HG03025 (cell line): ENCODE measurements at regions not wholly inside any gene's neighbourhood (a gene's known extent, or its start where the extent isn't known, plus 50 kb on each side); places are given as distances from the start of the nearest gene placed in this dataset.
A peak's percentile ranks its signal among the peaks of the same experiment; 100 is the strongest.

ENCODE experiments used
- ATAC-seq: cut with Tn5 transposase; IDR thresholded peaks from one replicate; pipeline ENCODE4 v1.9.1; 2021; ENCODE audit warnings: mild to moderate bottlenecking, moderate library complexity; ENCODE audit not compliant: unreplicated experiment, low FRiP score

GRCh38 chr4:146998157-146998556 lies 52.5 kb upstream of the TTC29 start:
- no peak for ATAC-seq

- ATAC-seq: no peak
Measured at GRCh38 chr4:147003956-147004809, 58.5 kb upstream of the TTC29 start.

GRCh38 chr4:147006229-147006628 lies 60.6 kb upstream of the TTC29 start:
- no peak for ATAC-seq

- no peak for ATAC-seq
Measured at GRCh38 chr4:147009875-147010274, 64.2 kb upstream of the TTC29 start.

- no peak for ATAC-seq
Measured at GRCh38 chr4:147011411-147011810, 65.7 kb upstream of the TTC29 start.

GRCh38 chr4:147012059-147012707 lies 66.5 kb upstream of the TTC29 start:
- no peak for ATAC-seq

GRCh38 chr4:147014946-147015345 lies 69.3 kb upstream of the TTC29 start:
- no peak for ATAC-seq

GRCh38 chr4:147015491-147015890 lies 69.8 kb upstream of the TTC29 start:
- ATAC-seq: no peak

GRCh38 chr4:147017081-147017480 lies 71.4 kb upstream of the TTC29 start:
- ATAC-seq: no peak

- ATAC-seq: peak; percentile 84
Measured at GRCh38 chr4:147019091-147019490, 73.4 kb upstream of the TTC29 start.

- no peak for ATAC-seq
Measured at GRCh38 chr4:147020456-147020855, 74.8 kb upstream of the TTC29 start.

- no peak for ATAC-seq
Measured at GRCh38 chr4:147025042-147025441, 79.4 kb upstream of the TTC29 start.

- no peak for ATAC-seq
Measured at GRCh38 chr4:147029296-147029695, 83.6 kb upstream of the TTC29 start.

- no peak for ATAC-seq
Measured at GRCh38 chr4:147034372-147034771, 88.7 kb upstream of the TTC29 start.

- ATAC-seq: no peak
Measured at GRCh38 chr4:147037069-147037468, 91.4 kb upstream of the TTC29 start.

- ATAC-seq: no peak
Measured at GRCh38 chr4:147039976-147040575, 94.4 kb upstream of the TTC29 start.

GRCh38 chr4:147040874-147041273 lies 95.2 kb upstream of the TTC29 start:
- ATAC-seq: no peak

GRCh38 chr4:147041376-147041775 lies 95.7 kb upstream of the TTC29 start:
- ATAC-seq: no peak

- no peak for ATAC-seq
Measured at GRCh38 chr4:147042046-147042445, 96.4 kb upstream of the TTC29 start.

GRCh38 chr4:147044241-147044640 lies 98.6 kb upstream of the TTC29 start:
- ATAC-seq: no peak

GRCh38 chr4:147049946-147050345 lies 104.3 kb upstream of the TTC29 start:
- no peak for ATAC-seq

- no peak for ATAC-seq
Measured at GRCh38 chr4:147050356-147050765, 104.7 kb upstream of the TTC29 start.
